Hematopoietic multipotent progenitor cell treated with erythropoietin and hydrocortisone succinate and interleukin-3 and kit ligand, for 17 days (in vitro differentiated cells): ENCODE measurements at regions not wholly inside any gene's neighbourhood (a gene's known extent, or its start where the extent isn't known, plus 50 kb on each side); places are given as distances from the start of the nearest gene placed in this dataset.

ENCODE experiments used
- DNase-seq: peaks from one replicate; pipeline ENCODE4 v3.0.0-alpha.2; 2015; ENCODE audit warnings: low spot score

DNA sequence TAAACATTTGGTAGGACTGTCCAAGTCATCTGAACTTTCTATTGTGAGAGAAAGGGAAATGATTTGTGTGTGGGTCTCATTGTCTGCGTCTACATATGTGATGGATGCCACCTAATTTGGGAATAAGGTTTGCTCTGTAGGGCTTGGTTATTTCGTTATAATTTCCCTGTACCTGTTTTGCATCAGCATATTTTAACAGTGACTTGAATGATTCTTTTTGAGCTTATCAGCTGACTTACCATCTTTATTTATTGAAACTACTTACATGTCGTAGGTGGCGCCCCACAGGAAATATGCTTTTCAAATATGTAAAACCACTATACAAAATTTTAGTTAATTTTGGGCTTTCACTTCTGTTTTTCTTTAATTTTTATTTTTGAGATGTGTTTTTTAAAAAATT is 56.5 kb upstream of the BCAT1 start:
- DNase-seq = no peak

- DNase-seq = no peak
These were observed 55.5 kb upstream of the BCAT1 start for GRCh38 chr12:25004447-25004846.

DNA sequence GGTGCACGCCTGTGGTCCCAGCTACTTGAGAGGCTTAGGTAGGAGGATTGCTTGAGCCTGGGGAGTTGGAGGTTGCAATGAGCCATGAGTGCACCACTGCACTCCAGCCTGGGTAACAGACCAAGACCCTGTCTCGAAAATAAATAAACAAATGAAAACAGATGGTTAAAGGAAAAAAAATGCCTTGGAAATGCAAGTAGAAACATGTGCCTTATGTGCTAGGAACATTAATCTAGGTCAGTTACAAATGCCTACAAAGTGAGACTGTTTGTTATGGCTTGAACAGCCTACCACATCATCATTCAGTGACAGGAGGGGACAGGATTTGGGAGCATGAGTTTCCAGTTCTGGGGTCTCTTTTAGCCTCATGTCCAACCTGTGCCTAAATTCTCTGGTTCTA is 52.4 kb upstream of the BCAT1 start:
- no peak for DNase-seq
